WTC11 (cell line): ENCODE measurements at regions not wholly inside any gene's neighbourhood (a gene's known extent, or its start where the extent isn't known, plus 50 kb on each side); places are given as distances from the start of the nearest gene placed in this dataset.

Experiments used
- ATAC-seq: fragments of 200-7000 bp; cut with Tn5 transposase; 2 replicates; pipeline ENCODE4 v1.10.0; 2021; ENCODE audit warnings: mild to moderate bottlenecking, moderate library complexity
- CTCF ChIA-PET: fragments of 300-600 bp; sonication (Branson Sonifier 250); formaldehyde crosslinking; loops from one replicate; lab custom pipeline; 2021; ENCODE audit warnings: antibody characterized with exemption; lab: Charles Lee
- POLR2A ChIA-PET: fragments of 350-600 bp; sonication (Branson Sonifier 250); formaldehyde crosslinking; loops from one replicate; lab custom pipeline; 2021; ENCODE audit warnings: antibody characterized with exemption; lab: Charles Lee
- DNase-seq: peaks from one replicate; pipeline ENCODE4 v3.0.0; 2021; ENCODE audit warnings: low spot score
- H3K27ac Mint-ChIP-seq: 2 replicates; pipeline ENCODE4 v1.8.0; 2021; ENCODE audit warnings: mixed read lengths
- H3K27me3 Mint-ChIP-seq: 2 replicates; pipeline ENCODE4 v1.8.0; 2021; ENCODE audit warnings: low read depth, mild to moderate bottlenecking, moderate library complexity, mixed read lengths
- H3K36me3 Mint-ChIP-seq: 2 replicates; pipeline ENCODE4 v1.8.0; 2021; ENCODE audit warnings: mixed read lengths
- H3K4me1 Mint-ChIP-seq: 2 replicates; pipeline ENCODE4 v1.8.0; 2022; ENCODE audit warnings: mixed read lengths
- H3K4me3 Mint-ChIP-seq: 2 replicates; pipeline ENCODE4 v1.8.0; 2021; ENCODE audit warnings: mild to moderate bottlenecking, moderate library complexity, mixed read lengths
- H3K9me3 Mint-ChIP-seq: 2 replicates; pipeline ENCODE4 v1.8.0; 2021; ENCODE audit warnings: mixed read lengths
- AFF4 ChIP-seq: sonication (generic); formaldehyde crosslinking; IDR thresholded peaks from 2 replicates; pipeline ENCODE4 v1.8.1; 2023; ENCODE audit warnings: mild to moderate bottlenecking, missing genetic modification reagents, borderline replicate concordance
- ATF3 ChIP-seq: sonication (generic); formaldehyde crosslinking; conservative IDR thresholded peaks from 2 replicates; pipeline ENCODE4 v1.8.1; 2022; ENCODE audit warnings: mild to moderate bottlenecking, missing genetic modification reagents
- CBFB ChIP-seq: sonication (generic); formaldehyde crosslinking; IDR thresholded peaks from 2 replicates; pipeline ENCODE4 v1.8.1; 2022; ENCODE audit warnings: mild to moderate bottlenecking, low read depth, missing genetic modification reagents
- CREM ChIP-seq: sonication (generic); formaldehyde crosslinking; IDR thresholded peaks from 2 replicates; pipeline ENCODE4 v1.8.1; 2022; ENCODE audit warnings: mild to moderate bottlenecking, missing genetic modification reagents, moderate library complexity
- CTCF ChIP-seq: fragments of 200-600 bp; IDR thresholded peaks from 2 replicates; pipeline ENCODE4 v1.8.0; 2022; ENCODE audit warnings: antibody characterized with exemption
- E2F1 ChIP-seq: sonication (generic); formaldehyde crosslinking; IDR thresholded peaks from 2 replicates; pipeline ENCODE4 v1.8.0; 2022; ENCODE audit warnings: mild to moderate bottlenecking, missing genetic modification reagents
- FOXK1 ChIP-seq: sonication (generic); formaldehyde crosslinking; IDR thresholded peaks from 2 replicates; pipeline ENCODE4 v1.8.0; 2022; ENCODE audit warnings: mild to moderate bottlenecking, moderate library complexity, missing genetic modification reagents
- FOXP4 ChIP-seq: sonication (generic); formaldehyde crosslinking; IDR thresholded peaks from 2 replicates; pipeline ENCODE4 v1.8.0; 2022; ENCODE audit warnings: mild to moderate bottlenecking, missing genetic modification reagents
- IRF2 ChIP-seq: sonication (generic); formaldehyde crosslinking; IDR thresholded peaks from 2 replicates; pipeline ENCODE4 v1.8.0; 2022; ENCODE audit warnings: low read depth, missing genetic modification reagents, borderline replicate concordance
- NFATC4 ChIP-seq: fragments of 250-450 bp; sonication (Bioruptor Pico); IDR thresholded peaks from 2 replicates; pipeline ENCODE4 v1.9.0; 2021; ENCODE audit warnings: mild to moderate bottlenecking
- NR3C1 ChIP-seq: sonication (generic); formaldehyde crosslinking; conservative IDR thresholded peaks from 2 replicates; pipeline ENCODE4 v1.8.1; 2023; ENCODE audit warnings: low read depth, mild to moderate bottlenecking, missing genetic modification reagents
- PRDM15 ChIP-seq: sonication (generic); formaldehyde crosslinking; IDR thresholded peaks from 2 replicates; pipeline ENCODE4 v1.8.0; 2022; ENCODE audit warnings: missing genetic modification reagents
- TP53 ChIP-seq: sonication (generic); formaldehyde crosslinking; IDR thresholded peaks from 2 replicates; pipeline ENCODE4 v1.8.1; 2023; ENCODE audit warnings: mild to moderate bottlenecking, missing genetic modification reagents
- USF1 ChIP-seq: sonication (generic); formaldehyde crosslinking; IDR thresholded peaks from 2 replicates; pipeline ENCODE4 v1.8.0; 2022; ENCODE audit warnings: mild to moderate bottlenecking, missing genetic modification reagents
- ZBTB21 ChIP-seq: sonication (generic); formaldehyde crosslinking; IDR thresholded peaks from 2 replicates; pipeline ENCODE4 v1.8.1; 2023; ENCODE audit warnings: mild to moderate bottlenecking, missing genetic modification reagents, borderline replicate concordance
- ZNF121 ChIP-seq: sonication (generic); formaldehyde crosslinking; IDR thresholded peaks from 2 replicates; pipeline ENCODE4 v1.8.0; 2023; ENCODE audit warnings: missing genetic modification reagents
- ZNF219 ChIP-seq: sonication (generic); formaldehyde crosslinking; IDR thresholded peaks from 2 replicates; pipeline ENCODE4 v1.8.0; 2023; ENCODE audit warnings: missing genetic modification reagents, mild to moderate bottlenecking, borderline replicate concordance
- ZNF416 ChIP-seq: fragments of 250-450 bp; sonication (Bioruptor Pico); IDR thresholded peaks from 2 replicates; pipeline ENCODE4 v1.9.0; 2021; ENCODE audit warnings: mild to moderate bottlenecking, inconsistent platforms

- no peak for TF ChIP-seq IRF2 (CRISPR knock-in tag)
- no peak for TF ChIP-seq E2F1 (CRISPR knock-in tag)
- no peak for TF ChIP-seq TP53 (CRISPR knock-in tag)
Observed at GRCh38 chr13:105940882-105941281, 594.6 kb downstream of the EFNB2 start (continued).

- H3K27me3 Mint-ChIP-seq = no peaks in the 10 kb centered on the region
- peak; percentile 73 for ATAC-seq
- POLR2A ChIA-PET = no interaction called here
- H3K36me3 Mint-ChIP-seq = no peaks in the 10 kb centered on the region
- peaks cover 6% of the 10 kb centered on the region; the same call in 1 of the 2 replicates for H3K9me3 Mint-ChIP-seq
- DNase-seq = no peak
- CTCF ChIA-PET = interaction anchor here (1.0 kb wide), 1 partner anchor 527 kb away, joined by 3 read pairs; no protein-coding TSS in a partner anchor
- peaks cover 6% of the 10 kb centered on the region for H3K4me1 Mint-ChIP-seq
- no peak overlapping the region for H3K27ac Mint-ChIP-seq
- H3K4me3 Mint-ChIP-seq = no peak overlapping the region
- TF ChIP-seq CREM (CRISPR knock-in tag) (no peak), CTCF (no peak), CBFB (CRISPR knock-in tag) (no peak), NR3C1 (no peak), ZNF416 (CRISPR knock-in tag) (no peak), E2F1 (CRISPR knock-in tag) (no peak), FOXP4 (CRISPR knock-in tag) (no peak), ZBTB21 (no peak), ZNF121 (no peak), ATF3 (CRISPR knock-in tag) (no peak)
Observed at GRCh38 chr13:105937451-105937850, 598.0 kb downstream of the EFNB2 start.

- Mint-ChIP-seq H3K9me3 (peaks cover 6% of the 10 kb centered on the region; the same call in 1 of the 2 replicates), H3K27ac (no peak overlapping the region), H3K4me3 (no peak overlapping the region), H3K36me3 (no peaks in the 10 kb centered on the region), H3K4me1 (peaks cover 2% of the 10 kb centered on the region; the same call in 1 of the 2 replicates), H3K27me3 (no peaks in the 10 kb centered on the region)
- ATAC-seq (no peak), DNase-seq (no peak)
- CTCF ChIA-PET = interaction anchor here (1.0 kb wide), 1 partner anchor 526 kb away, joined by 3 read pairs; no protein-coding TSS in a partner anchor
- POLR2A ChIA-PET = no interaction called here
- TF ChIP-seq CREM (CRISPR knock-in tag) = no peak
- TF ChIP-seq FOXK1 (CRISPR knock-in tag) = no peak
- TF ChIP-seq ZNF219 (CRISPR knock-in tag) = no peak
- TF ChIP-seq AFF4 = no peak
- no peak for TF ChIP-seq PRDM15 (CRISPR knock-in tag)
- no peak for TF ChIP-seq NFATC4 (CRISPR knock-in tag)
- no peak for TF ChIP-seq USF1 (CRISPR knock-in tag)
Observed at GRCh38 chr13:105936816-105937215, 598.6 kb downstream of the EFNB2 start.
